A673 (cell line): ENCODE measurements at regions not wholly inside any gene's neighbourhood (a gene's known extent, or its start where the extent isn't known, plus 50 kb on each side); places are given as distances from the start of the nearest gene placed in this dataset.

Source experiments
- CTCF ChIP-seq: fragments of 300-800, 200-600 bp; sonication (generic); conservative IDR thresholded peaks from 2 replicates; pipeline ENCODE4 v1.5.1; 2017; ENCODE audit warnings: low read depth, mild to moderate bottlenecking, antibody characterized with exemption, low read length, moderate library complexity, mixed read lengths
- EZH2 ChIP-seq: fragments of 200-600 bp; sonication (generic); IDR thresholded peaks from 2 replicates; pipeline ENCODE4 v1.6.1; 2017; ENCODE audit warnings: borderline replicate concordance, low read depth, mild to moderate bottlenecking, mixed read lengths, antibody characterized with exemption, low read length; ENCODE audit not compliant: poor library complexity, severe bottlenecking

- TF ChIP-seq CTCF (no peak), EZH2 (no peak)
Observed at GRCh38 chr16:54442864-54443263, 156.3 kb upstream of the IRX3 start.
